ENCODE measurements at regions not wholly inside any gene's neighbourhood (a gene's known extent, or its start where the extent isn't known, plus 50 kb on each side); places are given as distances from the start of the nearest gene placed in this dataset.

DNA sequence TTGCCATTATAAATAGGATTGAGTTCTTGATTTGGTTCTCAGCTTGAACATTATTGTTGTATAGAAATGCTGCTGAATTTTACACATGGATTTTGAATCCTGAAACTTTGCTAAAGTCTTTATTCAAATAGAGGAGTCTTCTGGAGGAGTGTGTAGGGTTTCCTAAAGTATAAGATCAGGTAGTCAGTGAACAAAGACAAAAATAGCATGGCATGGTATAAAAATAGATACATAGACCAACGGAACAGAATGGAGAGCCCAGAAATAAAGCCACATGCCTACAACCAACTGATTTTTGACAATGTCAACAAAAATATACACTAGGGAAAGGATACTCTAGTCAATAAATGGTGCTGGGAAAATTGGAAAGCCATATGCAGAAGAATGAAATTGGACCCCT is 740.1 kb downstream of the QKI start:
- ChIA-PET RAD21 (ENCODE audit: low non-redundant PET in 1 of 2, low total read pairs in 2 of 2, uncharacterized antibody in 2 of 2, unreplicated experiment in 2 of 2) (no interaction called here), CTCF (no interaction called here), POLR2A (no interaction called here)

More for the DNA sequence above, 740.1 kb downstream of the QKI start:
- Histone ChIP-seq H3K79me2 (ENCODE audit: insufficient read depth, low read length) (no peaks in the 10 kb centered on the region), H3K9me3 (ENCODE audit: control insufficient read depth in 1 of 2, insufficient read depth in 1 of 2, low read depth in 1 of 2, low read length in 2 of 2) (no peaks in the 10 kb centered on the region; a peak in 1 of 4 replicates), H3K9ac (ENCODE audit: low read length) (no peak overlapping the region), H3K4me1 (ENCODE audit: control insufficient read depth in 1 of 2, insufficient read depth in 2 of 2, low read length in 2 of 2) (no peaks in the 10 kb centered on the region), H3K27me3 (ENCODE audit: insufficient read depth, low read length) (no peaks in the 10 kb centered on the region), H2AFZ (ENCODE audit: low read depth, low read length, poor library complexity, severe bottlenecking) (no peak overlapping the region), H3K27ac (ENCODE audit: low read depth, low read length) (no peak overlapping the region), H3K9me2 (ENCODE audit: insufficient read depth) (no peaks in the 10 kb centered on the region), H3K36me3 (ENCODE audit: control insufficient read depth in 1 of 2, insufficient read depth in 2 of 2, low read length in 2 of 2) (no peaks in the 10 kb centered on the region), H3K4me3 (replicated peaks in 1 of 2; ENCODE audit: low read depth in 1 of 2, low read length in 2 of 2) (no peak overlapping the region), H3K4me2 (ENCODE audit: low read length) (no peak overlapping the region), H4K20me1 (ENCODE audit: insufficient read depth) (no peaks in the 10 kb centered on the region)
- intact Hi-C loops (cut with micrococcal nuclease): no loop called here
- TF ChIP-seq YY1 (IDR thresholded peaks at IDR 0.05; ENCODE audit: extremely low read depth, insufficient replicate concordance, low read depth, low read length) (no peak), EZH2phosphoT487 (IDR thresholded peaks at IDR 0.05; ENCODE audit: borderline replicate concordance) (no peak), SIN3A (IDR thresholded peaks at IDR 0.05; ENCODE audit: low read depth) (no peak), SP1 (IDR thresholded peaks at IDR 0.05; ENCODE audit: low read depth) (no peak), CEBPB (IDR thresholded peaks at IDR 0.05; ENCODE audit: low read depth) (no peak), POLR2AphosphoS5 (IDR thresholded peaks at IDR 0.05; ENCODE audit: low read depth, low read length) (no peak), SRF (IDR thresholded peaks at IDR 0.05; ENCODE audit: low read depth) (no peak), ZFX (IDR thresholded peaks at IDR 0.05) (no peak), FOSL1 (IDR thresholded peaks at IDR 0.05; ENCODE audit: low read depth) (no peak), JUND (IDR thresholded peaks at IDR 0.05) (no peak), CBX3 (IDR thresholded peaks at IDR 0.05; ENCODE audit: low read depth) (no peak), RAD21 (IDR thresholded peaks at IDR 0.05; ENCODE audit: low read depth) (no peak), ZNF274 (IDR thresholded peaks at IDR 0.05; ENCODE audit: low read depth, low read length) (no peak), EGR1 (IDR thresholded peaks at IDR 0.05; ENCODE audit: low read depth) (no peak), POLR2A (IDR thresholded peaks at IDR 0.05; ENCODE audit: borderline replicate concordance, extremely low read depth, insufficient read depth, insufficient read length) (no peak), TCF7L2 (IDR thresholded peaks at IDR 0.05; ENCODE audit: borderline replicate concordance, extremely low read depth, insufficient read depth, insufficient read length) (no peak)
- TF ChIP-seq, protein P1, sequence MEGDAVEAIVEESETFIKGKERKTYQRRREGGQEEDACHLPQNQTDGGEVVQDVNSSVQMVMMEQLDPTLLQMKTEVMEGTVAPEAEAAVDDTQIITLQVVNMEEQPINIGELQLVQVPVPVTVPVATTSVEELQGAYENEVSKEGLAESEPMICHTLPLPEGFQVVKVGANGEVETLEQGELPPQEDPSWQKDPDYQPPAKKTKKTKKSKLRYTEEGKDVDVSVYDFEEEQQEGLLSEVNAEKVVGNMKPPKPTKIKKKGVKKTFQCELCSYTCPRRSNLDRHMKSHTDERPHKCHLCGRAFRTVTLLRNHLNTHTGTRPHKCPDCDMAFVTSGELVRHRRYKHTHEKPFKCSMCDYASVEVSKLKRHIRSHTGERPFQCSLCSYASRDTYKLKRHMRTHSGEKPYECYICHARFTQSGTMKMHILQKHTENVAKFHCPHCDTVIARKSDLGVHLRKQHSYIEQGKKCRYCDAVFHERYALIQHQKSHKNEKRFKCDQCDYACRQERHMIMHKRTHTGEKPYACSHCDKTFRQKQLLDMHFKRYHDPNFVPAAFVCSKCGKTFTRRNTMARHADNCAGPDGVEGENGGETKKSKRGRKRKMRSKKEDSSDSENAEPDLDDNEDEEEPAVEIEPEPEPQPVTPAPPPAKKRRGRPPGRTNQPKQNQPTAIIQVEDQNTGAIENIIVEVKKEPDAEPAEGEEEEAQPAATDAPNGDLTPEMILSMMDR (IDR thresholded peaks at IDR 0.05 in 2 of 3, conservative IDR thresholded peaks at IDR 0.05 in 1 of 3; ENCODE audit: borderline replicate concordance in 1 of 3, insufficient read depth in 1 of 3, low read depth in 2 of 3, low read length in 2 of 3): no peak
- TF ChIP-seq, protein P2, sequence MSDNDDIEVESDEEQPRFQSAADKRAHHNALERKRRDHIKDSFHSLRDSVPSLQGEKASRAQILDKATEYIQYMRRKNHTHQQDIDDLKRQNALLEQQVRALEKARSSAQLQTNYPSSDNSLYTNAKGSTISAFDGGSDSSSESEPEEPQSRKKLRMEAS (IDR thresholded peaks at IDR 0.05): no peak
- TF ChIP-seq, protein P3, sequence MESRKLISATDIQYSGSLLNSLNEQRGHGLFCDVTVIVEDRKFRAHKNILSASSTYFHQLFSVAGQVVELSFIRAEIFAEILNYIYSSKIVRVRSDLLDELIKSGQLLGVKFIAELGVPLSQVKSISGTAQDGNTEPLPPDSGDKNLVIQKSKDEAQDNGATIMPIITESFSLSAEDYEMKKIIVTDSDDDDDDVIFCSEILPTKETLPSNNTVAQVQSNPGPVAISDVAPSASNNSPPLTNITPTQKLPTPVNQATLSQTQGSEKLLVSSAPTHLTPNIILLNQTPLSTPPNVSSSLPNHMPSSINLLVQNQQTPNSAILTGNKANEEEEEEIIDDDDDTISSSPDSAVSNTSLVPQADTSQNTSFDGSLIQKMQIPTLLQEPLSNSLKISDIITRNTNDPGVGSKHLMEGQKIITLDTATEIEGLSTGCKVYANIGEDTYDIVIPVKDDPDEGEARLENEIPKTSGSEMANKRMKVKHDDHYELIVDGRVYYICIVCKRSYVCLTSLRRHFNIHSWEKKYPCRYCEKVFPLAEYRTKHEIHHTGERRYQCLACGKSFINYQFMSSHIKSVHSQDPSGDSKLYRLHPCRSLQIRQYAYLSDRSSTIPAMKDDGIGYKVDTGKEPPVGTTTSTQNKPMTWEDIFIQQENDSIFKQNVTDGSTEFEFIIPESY (IDR thresholded peaks at IDR 0.05; ENCODE audit: extremely low read depth, insufficient replicate concordance, low read length): no peak
- TF ChIP-seq, protein P4, sequence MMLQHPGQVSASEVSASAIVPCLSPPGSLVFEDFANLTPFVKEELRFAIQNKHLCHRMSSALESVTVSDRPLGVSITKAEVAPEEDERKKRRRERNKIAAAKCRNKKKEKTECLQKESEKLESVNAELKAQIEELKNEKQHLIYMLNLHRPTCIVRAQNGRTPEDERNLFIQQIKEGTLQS (IDR thresholded peaks at IDR 0.05): no peak
- DNase-seq (ENCODE audit: low read depth, low spot score) (no peak), ATAC-seq (no peak)
- no TSS peak for BruUV-seq (replicated peaks)
